ENCODE measurements at regions not wholly inside any gene's neighbourhood (a gene's known extent, or its start where the extent isn't known, plus 50 kb on each side); places are given as distances from the start of the nearest gene placed in this dataset.

GRCh38 chr10:31261511-31262311, 57.3 kb upstream of the ZEB1 start:
- Histone ChIP-seq H3F3A (ENCODE audit: insufficient read depth, low read depth) (no peaks in the 10 kb centered on the region), H3K4me2 (no peak overlapping the region), H3K27me3 (ENCODE audit: insufficient read depth, low read depth) (no peaks in the 10 kb centered on the region), H3K27ac (no peak overlapping the region), H3K4me3 (no peak overlapping the region), H3K4me1 (replicated peaks; ENCODE audit: insufficient read depth) (no peaks in the 10 kb centered on the region), H4K20me1 (ENCODE audit: insufficient read depth) (no peaks in the 10 kb centered on the region), H2AFZ (no peak overlapping the region), H3K9me2 (ENCODE audit: insufficient read depth) (no peaks in the 10 kb centered on the region), H3K79me2 (ENCODE audit: low read depth) (no peaks in the 10 kb centered on the region), H3K9me3 (ENCODE audit: insufficient read depth, low read depth) (no peaks in the 10 kb centered on the region), H3K36me3 (ENCODE audit: low read depth) (no peaks in the 10 kb centered on the region)
- BruUV-seq (replicated peaks): no TSS peak
- ChIA-PET POLR2A (ENCODE audit: unreplicated experiment) (interaction anchor here (0.6 kb wide), 1 partner anchor 230 kb away, joined by 3 read pairs; the partner anchor contains the start of gene ZNF438), CTCF (no interaction called here)
- TF ChIP-seq EZH2 (IDR thresholded peaks at IDR 0.05; ENCODE audit: low read depth): no peak
- TF ChIP-seq CTCF (conservative IDR thresholded peaks at IDR 0.05): no peak
- intact Hi-C loops (cut with micrococcal nuclease; ENCODE audit: unreplicated experiment): no loop called here
- no peak for DNase-seq

GRCh38 chr10:31262672-31263071, 56.3 kb upstream of the ZEB1 start:
- H3K4me1 ChIP-seq (replicated peaks; ENCODE audit: insufficient read depth): no peaks in the 10 kb centered on the region
- H3K4me2 ChIP-seq: no peak overlapping the region
- H3F3A ChIP-seq (ENCODE audit: insufficient read depth, low read depth): no peaks in the 10 kb centered on the region
- no peaks in the 10 kb centered on the region for H4K20me1 ChIP-seq (ENCODE audit: insufficient read depth)
- no peaks in the 10 kb centered on the region for H3K36me3 ChIP-seq (ENCODE audit: low read depth)
- H3K27me3 ChIP-seq (ENCODE audit: insufficient read depth, low read depth): no peaks in the 10 kb centered on the region
- H3K79me2 ChIP-seq (ENCODE audit: low read depth): no peaks in the 10 kb centered on the region
- no peaks in the 10 kb centered on the region for H3K9me2 ChIP-seq (ENCODE audit: insufficient read depth)
- TF ChIP-seq EZH2 (IDR thresholded peaks at IDR 0.05; ENCODE audit: low read depth) (no peak), CTCF (conservative IDR thresholded peaks at IDR 0.05) (no peak)
- no peak overlapping the region for H2AFZ ChIP-seq
- BruUV-seq (replicated peaks): no TSS peak
- no peak overlapping the region for H3K27ac ChIP-seq
- H3K9me3 ChIP-seq (ENCODE audit: insufficient read depth, low read depth): no peaks in the 10 kb centered on the region
- DNase-seq: no peak
- POLR2A ChIA-PET (ENCODE audit: unreplicated experiment): no interaction called here
- intact Hi-C loops (cut with micrococcal nuclease; ENCODE audit: unreplicated experiment): no loop called here
- no peak overlapping the region for H3K4me3 ChIP-seq
- CTCF ChIA-PET: no interaction called here

GRCh38 chr10:31263903-31264302, 55.1 kb upstream of the ZEB1 start:
- no peaks in the 10 kb centered on the region for H3K36me3 ChIP-seq (ENCODE audit: low read depth)
- H2AFZ ChIP-seq: no peak overlapping the region
- H3K27ac ChIP-seq: no peak overlapping the region
- DNase-seq: no peak
- CTCF ChIA-PET: no interaction called here
- H4K20me1 ChIP-seq (ENCODE audit: insufficient read depth): no peaks in the 10 kb centered on the region
- POLR2A ChIA-PET (ENCODE audit: unreplicated experiment): no interaction called here
- H3K27me3 ChIP-seq (ENCODE audit: insufficient read depth, low read depth): no peaks in the 10 kb centered on the region
- H3K9me2 ChIP-seq (ENCODE audit: insufficient read depth): no peaks in the 10 kb centered on the region
- no peaks in the 10 kb centered on the region for H3K9me3 ChIP-seq (ENCODE audit: insufficient read depth, low read depth)
- H3K4me1 ChIP-seq (replicated peaks; ENCODE audit: insufficient read depth): no peaks in the 10 kb centered on the region
- intact Hi-C loops (cut with micrococcal nuclease; ENCODE audit: unreplicated experiment): no loop called here
- H3K4me2 ChIP-seq: no peak overlapping the region
- H3F3A ChIP-seq (ENCODE audit: insufficient read depth, low read depth): no peaks in the 10 kb centered on the region
- H3K4me3 ChIP-seq: no peak overlapping the region
- no peaks in the 10 kb centered on the region for H3K79me2 ChIP-seq (ENCODE audit: low read depth)
- TF ChIP-seq EZH2 (IDR thresholded peaks at IDR 0.05; ENCODE audit: low read depth) (no peak), CTCF (conservative IDR thresholded peaks at IDR 0.05) (no peak)
- BruUV-seq (replicated peaks): no TSS peak

All from PC-9 (cell line).